ENCODE measurements at regions not wholly inside any gene's neighbourhood (a gene's known extent, or its start where the extent isn't known, plus 50 kb on each side); places are given as distances from the start of the nearest gene placed in this dataset.
"Not testable (repeated sequence)": the region's sequence is repeated elsewhere in the genome, so short reads cannot be mapped to it uniquely, and the experiment has no call there.

- WGBS, 2 donors, result 64 to 66% methylated on average over 9 of the region's 9 CpGs
- no peaks in the 10 kb centered on the region for H3K4me1 ChIP-seq (ENCODE audit: control insufficient read depth in 1 of 2, insufficient read depth in 2 of 2, low read length in 2 of 2)
- DNase-seq, result no peak
- H3K4me3 ChIP-seq (ENCODE audit: low read length in 2 of 2), result no peak overlapping the region
- H3K36me3 ChIP-seq (ENCODE audit: control insufficient read depth in 1 of 2, insufficient read depth in 2 of 2, low read length in 1 of 2), result no peaks in the 10 kb centered on the region
- no peaks in the 10 kb centered on the region for H3K9me3 ChIP-seq (ENCODE audit: control insufficient read depth, low read length)
- H3K27ac ChIP-seq (ENCODE audit: low read depth in 1 of 2, low read length in 2 of 2), result no peak overlapping the region
- no peak for ATAC-seq (ENCODE audit: low FRiP score)
- intact Hi-C loops (cut with DNase I), result no loop called here
- no peaks in the 10 kb centered on the region for H3K27me3 ChIP-seq (ENCODE audit: control insufficient read depth in 1 of 2, insufficient read depth in 2 of 2, low read length in 1 of 2)
These were observed 79.3 kb upstream of the MAP3K1 start for GRCh38 chr5:56735849-56736641.

- Histone ChIP-seq H3K4me1 (ENCODE audit: control insufficient read depth in 1 of 2, insufficient read depth in 2 of 2, low read length in 2 of 2) (no peaks in the 10 kb centered on the region), H3K4me3 (ENCODE audit: low read length in 2 of 2) (no peak overlapping the region), H3K27me3 (ENCODE audit: control insufficient read depth in 1 of 2, insufficient read depth in 2 of 2, low read length in 1 of 2) (no peaks in the 10 kb centered on the region), H3K36me3 (ENCODE audit: control insufficient read depth in 1 of 2, insufficient read depth in 2 of 2, low read length in 1 of 2) (no peaks in the 10 kb centered on the region), H3K9me3 (ENCODE audit: control insufficient read depth, low read length) (no peaks in the 10 kb centered on the region), H3K27ac (ENCODE audit: low read depth in 1 of 2, low read length in 2 of 2) (no peak overlapping the region)
- intact Hi-C loops (cut with DNase I), result no loop called here
- DNase-seq (no peak), ATAC-seq (ENCODE audit: low FRiP score) (no peak)
- 38 to 57% methylated on average over 2 of the region's 2 CpGs for WGBS, 2 donors
These were observed 81.2 kb upstream of the MAP3K1 start for GRCh38 chr5:56734091-56734694.

- no peaks in the 10 kb centered on the region for H3K9me3 ChIP-seq (ENCODE audit: control insufficient read depth, low read length)
- no peak for ATAC-seq (ENCODE audit: low FRiP score)
- H3K36me3 ChIP-seq (ENCODE audit: control insufficient read depth in 1 of 2, insufficient read depth in 2 of 2, low read length in 1 of 2), result no peaks in the 10 kb centered on the region
- intact Hi-C loops (cut with DNase I), result no loop called here
- H3K4me1 ChIP-seq (ENCODE audit: control insufficient read depth in 1 of 2, insufficient read depth in 2 of 2, low read length in 2 of 2), result no peaks in the 10 kb centered on the region
- no peak overlapping the region for H3K4me3 ChIP-seq (ENCODE audit: low read length in 2 of 2)
- no peaks in the 10 kb centered on the region for H3K27me3 ChIP-seq (ENCODE audit: control insufficient read depth in 1 of 2, insufficient read depth in 2 of 2, low read length in 1 of 2)
- H3K27ac ChIP-seq (ENCODE audit: low read depth in 1 of 2, low read length in 2 of 2), result no peak overlapping the region
- WGBS, 2 donors, result 70 to 72% methylated on average over 4 of the region's 4 CpGs
- DNase-seq, result no peak
These were observed 81.8 kb upstream of the MAP3K1 start for GRCh38 chr5:56733580-56733979.

- no peaks in the 10 kb centered on the region for H3K9me3 ChIP-seq (ENCODE audit: control insufficient read depth, low read length)
- no peaks in the 10 kb centered on the region for H3K27me3 ChIP-seq (ENCODE audit: control insufficient read depth in 1 of 2, insufficient read depth in 2 of 2, low read length in 1 of 2)
- no peak overlapping the region for H3K27ac ChIP-seq (ENCODE audit: low read depth in 1 of 2, low read length in 2 of 2)
- H3K4me3 ChIP-seq (ENCODE audit: low read length in 2 of 2), result no peak overlapping the region
- no peak for DNase-seq
- intact Hi-C loops (cut with DNase I), result no loop called here
- 93 to 95% methylated on average over 6 of the region's 6 CpGs for WGBS, 2 donors
- ATAC-seq (ENCODE audit: low FRiP score), result no peak
- H3K36me3 ChIP-seq (ENCODE audit: control insufficient read depth in 1 of 2, insufficient read depth in 2 of 2, low read length in 1 of 2), result no peaks in the 10 kb centered on the region
- H3K4me1 ChIP-seq (ENCODE audit: control insufficient read depth in 1 of 2, insufficient read depth in 2 of 2, low read length in 2 of 2), result no peaks in the 10 kb centered on the region
These were observed 83.2 kb upstream of the MAP3K1 start for GRCh38 chr5:56732121-56732520.

GRCh38 chr5:56731473-56731872 is 83.9 kb upstream of the MAP3K1 start:
- H3K27me3 ChIP-seq (ENCODE audit: control insufficient read depth in 1 of 2, insufficient read depth in 2 of 2, low read length in 1 of 2); DNase-seq; H3K9me3 ChIP-seq (ENCODE audit: control insufficient read depth, low read length); H3K4me3 ChIP-seq (ENCODE audit: low read length in 2 of 2); H3K4me1 ChIP-seq (ENCODE audit: control insufficient read depth in 1 of 2, insufficient read depth in 2 of 2, low read length in 2 of 2); H3K36me3 ChIP-seq (ENCODE audit: control insufficient read depth in 1 of 2, insufficient read depth in 2 of 2, low read length in 1 of 2); H3K27ac ChIP-seq (ENCODE audit: low read depth in 1 of 2, low read length in 2 of 2); ATAC-seq (ENCODE audit: low FRiP score); intact Hi-C loops (cut with DNase I): not testable (repeated sequence)
- WGBS, 2 donors, result 92 to 95% methylated on average over 2 of the region's 2 CpGs

GRCh38 chr5:56729488-56729887 is 85.9 kb upstream of the MAP3K1 start:
- no peak for DNase-seq
- H3K9me3 ChIP-seq (ENCODE audit: control insufficient read depth, low read length), result no peaks in the 10 kb centered on the region
- no peak for ATAC-seq (ENCODE audit: low FRiP score)
- no peak overlapping the region for H3K27ac ChIP-seq (ENCODE audit: low read depth in 1 of 2, low read length in 2 of 2)
- H3K27me3 ChIP-seq (ENCODE audit: control insufficient read depth in 1 of 2, insufficient read depth in 2 of 2, low read length in 1 of 2), result no peaks in the 10 kb centered on the region
- no peaks in the 10 kb centered on the region for H3K36me3 ChIP-seq (ENCODE audit: control insufficient read depth in 1 of 2, insufficient read depth in 2 of 2, low read length in 1 of 2)
- intact Hi-C loops (cut with DNase I), result no loop called here
- WGBS, 2 donors, result 93 to 98% methylated on average over 1 of the region's 1 CpG
- H3K4me3 ChIP-seq (ENCODE audit: low read length in 2 of 2), result no peak overlapping the region
- H3K4me1 ChIP-seq (ENCODE audit: control insufficient read depth in 1 of 2, insufficient read depth in 2 of 2, low read length in 2 of 2), result no peaks in the 10 kb centered on the region

- no peak for ATAC-seq (ENCODE audit: low FRiP score)
- DNase-seq, result no peak
- no peak overlapping the region for H3K27ac ChIP-seq (ENCODE audit: low read depth in 1 of 2, low read length in 2 of 2)
- H3K4me3 ChIP-seq (ENCODE audit: low read length in 2 of 2), result no peak overlapping the region
- H3K27me3 ChIP-seq (ENCODE audit: control insufficient read depth in 1 of 2, insufficient read depth in 2 of 2, low read length in 1 of 2), result no peaks in the 10 kb centered on the region
- no peaks in the 10 kb centered on the region for H3K4me1 ChIP-seq (ENCODE audit: control insufficient read depth in 1 of 2, insufficient read depth in 2 of 2, low read length in 2 of 2)
- 76 to 78% methylated on average over 8 of the region's 8 CpGs for WGBS, 2 donors
- no peaks in the 10 kb centered on the region for H3K36me3 ChIP-seq (ENCODE audit: control insufficient read depth in 1 of 2, insufficient read depth in 2 of 2, low read length in 1 of 2)
- intact Hi-C loops (cut with DNase I), result no loop called here
- no peaks in the 10 kb centered on the region for H3K9me3 ChIP-seq (ENCODE audit: control insufficient read depth, low read length)
These were observed 89.5 kb upstream of the MAP3K1 start for GRCh38 chr5:56725711-56726411.

- H3K4me3 ChIP-seq (ENCODE audit: low read length in 2 of 2); H3K36me3 ChIP-seq (ENCODE audit: control insufficient read depth in 1 of 2, insufficient read depth in 2 of 2, low read length in 1 of 2); H3K27me3 ChIP-seq (ENCODE audit: control insufficient read depth in 1 of 2, insufficient read depth in 2 of 2, low read length in 1 of 2); DNase-seq; H3K27ac ChIP-seq (ENCODE audit: low read depth in 1 of 2, low read length in 2 of 2); H3K4me1 ChIP-seq (ENCODE audit: control insufficient read depth in 1 of 2, insufficient read depth in 2 of 2, low read length in 2 of 2); intact Hi-C loops (cut with DNase I); H3K9me3 ChIP-seq (ENCODE audit: control insufficient read depth, low read length); ATAC-seq (ENCODE audit: low FRiP score): not testable (repeated sequence)
- WGBS, 2 donors, result 98% methylated on average over 4 of the region's 4 CpGs
These were observed 90.5 kb upstream of the MAP3K1 start for GRCh38 chr5:56724857-56725256.

GRCh38 chr5:56722317-56722716 is 93.0 kb upstream of the MAP3K1 start:
- no peaks in the 10 kb centered on the region for H3K36me3 ChIP-seq (ENCODE audit: control insufficient read depth in 1 of 2, insufficient read depth in 2 of 2, low read length in 1 of 2)
- DNase-seq (no peak), ATAC-seq (ENCODE audit: low FRiP score) (no peak)
- no peaks in the 10 kb centered on the region for H3K4me1 ChIP-seq (ENCODE audit: control insufficient read depth in 1 of 2, insufficient read depth in 2 of 2, low read length in 2 of 2)
- WGBS, 2 donors, result 92 to 93% methylated on average over 3 of the region's 3 CpGs
- no peaks in the 10 kb centered on the region for H3K9me3 ChIP-seq (ENCODE audit: control insufficient read depth, low read length)
- no peaks in the 10 kb centered on the region for H3K27me3 ChIP-seq (ENCODE audit: control insufficient read depth in 1 of 2, insufficient read depth in 2 of 2, low read length in 1 of 2)
- intact Hi-C loops (cut with DNase I), result no loop called here
- no peak overlapping the region for H3K27ac ChIP-seq (ENCODE audit: low read depth in 1 of 2, low read length in 2 of 2)
- H3K4me3 ChIP-seq (ENCODE audit: low read length in 2 of 2), result no peak overlapping the region
